ENCODE measurements at regions not wholly inside any gene's neighbourhood (a gene's known extent, or its start where the extent isn't known, plus 50 kb on each side); places are given as distances from the start of the nearest gene placed in this dataset.
"Not testable (repeated sequence)": the region's sequence is repeated elsewhere in the genome, so short reads cannot be mapped to it uniquely, and the experiment has no call there.

DNA sequence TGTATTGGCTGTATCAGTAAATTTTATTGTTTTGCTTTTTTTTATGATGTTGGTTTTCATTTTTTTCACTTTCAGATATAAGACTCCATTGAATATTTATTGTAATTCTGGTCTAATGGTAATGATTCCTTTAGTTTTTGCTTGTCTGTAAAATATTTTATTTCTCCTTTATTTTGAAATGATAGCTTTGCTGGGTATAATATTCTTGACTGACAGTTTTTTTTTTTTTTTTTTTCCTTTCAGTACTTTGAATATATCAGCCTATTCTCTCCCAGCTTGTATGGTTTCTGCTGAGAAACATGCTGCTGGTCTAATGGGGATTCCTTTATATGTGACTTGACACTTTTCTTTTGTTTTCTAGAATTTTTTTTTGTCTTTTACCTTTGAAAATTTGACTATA is 195.1 kb upstream of the SLC38A2 start:
- no peak for DNase-seq

DNA sequence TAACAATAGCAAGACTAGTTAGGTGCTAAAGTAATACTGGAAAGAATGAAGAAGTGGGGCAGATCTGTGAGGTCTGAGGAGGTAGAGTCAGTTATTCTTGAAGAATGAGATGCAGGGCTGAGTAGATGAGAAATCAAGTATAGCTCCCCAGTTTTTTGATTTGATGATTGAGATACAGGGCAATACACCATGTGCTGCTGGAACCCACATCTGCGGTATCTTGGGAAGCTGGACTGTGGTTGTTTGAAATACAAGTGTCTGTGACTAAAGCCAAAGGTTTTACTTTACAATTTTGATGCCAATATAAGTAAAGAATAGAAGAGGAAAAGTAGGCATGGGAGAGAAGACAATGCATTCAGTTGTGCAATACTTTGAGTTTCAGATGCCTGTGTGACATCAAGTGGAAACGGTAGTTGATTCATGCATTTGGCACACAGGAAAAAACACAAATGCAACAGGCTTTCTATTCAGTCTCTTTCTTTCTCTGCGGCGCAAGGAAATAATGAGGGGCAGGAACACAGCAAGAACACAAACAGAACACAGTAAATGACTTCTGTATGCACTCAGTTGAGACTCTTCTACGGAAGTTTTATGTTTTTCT is 190.2 kb upstream of the SLC38A2 start:
- DNase-seq, result peak; percentile 16

DNA sequence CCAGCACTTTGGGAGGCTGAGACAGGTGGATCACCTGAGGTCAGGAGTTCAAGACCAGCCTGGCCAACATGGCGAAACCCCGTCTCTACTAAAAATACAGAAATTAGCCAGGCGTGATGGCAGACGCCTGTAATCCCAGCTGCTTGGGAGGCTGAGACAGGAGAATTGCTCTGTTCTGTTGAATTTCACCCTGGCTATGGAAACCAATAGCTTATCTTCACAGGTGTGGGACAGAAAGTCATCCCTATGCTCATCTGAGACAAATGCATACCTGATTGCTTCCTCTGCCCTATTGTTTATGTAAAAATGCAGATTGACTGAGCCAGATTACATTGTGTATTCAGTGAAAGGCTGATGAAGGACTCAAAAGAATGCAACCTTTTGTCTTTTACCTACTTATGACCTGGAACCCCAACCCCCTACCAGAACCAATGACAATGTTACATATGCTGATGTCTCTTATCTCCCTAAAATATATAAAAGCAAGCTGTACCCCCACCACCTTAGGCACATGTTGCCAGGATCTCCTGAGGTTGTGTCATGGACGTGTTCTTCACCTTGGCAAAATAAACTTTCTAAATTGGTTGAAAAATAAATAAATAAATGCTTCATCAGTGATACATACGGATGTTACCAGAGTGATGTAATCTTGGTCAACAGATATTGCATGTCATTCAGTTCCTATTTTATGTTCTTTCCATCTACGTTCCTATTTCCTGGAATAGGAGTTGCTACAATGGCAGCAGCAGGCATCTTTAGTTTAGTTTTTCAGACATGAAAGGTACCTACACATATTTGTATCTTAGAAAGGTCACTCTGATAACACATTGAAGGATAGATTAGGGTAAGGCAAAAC is 189.4 kb upstream of the SLC38A2 start:
- not testable (repeated sequence) for DNase-seq

DNA sequence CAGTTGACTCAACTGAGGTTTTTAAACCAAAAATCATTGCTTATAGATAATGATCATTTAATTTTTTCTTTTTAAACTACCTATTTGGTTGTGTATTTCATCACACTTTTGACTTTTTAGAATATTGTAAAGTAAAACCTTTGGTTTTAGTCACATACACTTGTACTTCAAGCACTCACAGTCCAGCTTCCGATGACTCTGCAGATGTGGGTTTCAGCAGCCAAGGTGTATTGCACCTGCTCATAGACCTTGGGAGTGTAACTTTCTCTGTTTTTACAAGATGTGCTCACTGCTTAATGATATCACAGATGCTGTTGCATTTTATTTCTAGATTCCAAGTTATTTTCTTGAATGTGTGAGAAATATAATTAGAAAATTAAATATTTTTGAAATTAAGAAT is 188.3 kb upstream of the SLC38A2 start:
- no peak for DNase-seq

DNA sequence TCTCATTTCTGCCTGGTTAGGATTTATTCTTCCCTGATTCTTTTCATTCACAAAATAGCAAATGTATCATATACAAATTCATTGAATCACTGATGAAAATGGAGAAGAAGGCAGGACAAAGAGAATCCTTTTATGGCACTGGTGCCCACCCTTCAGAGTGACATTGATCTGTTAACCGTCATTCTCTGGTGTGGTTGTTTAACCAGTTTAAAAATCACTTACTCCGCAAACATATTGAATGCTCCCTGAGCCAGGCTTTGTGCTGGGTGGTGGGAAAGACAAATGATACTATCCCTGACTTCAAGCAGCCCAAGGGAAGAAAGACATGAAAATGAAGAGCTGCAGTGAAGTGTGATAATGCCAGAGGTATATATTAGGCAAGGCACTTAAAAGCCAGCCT is 187.5 kb upstream of the SLC38A2 start:
- DNase-seq, result peak; percentile 19

DNA sequence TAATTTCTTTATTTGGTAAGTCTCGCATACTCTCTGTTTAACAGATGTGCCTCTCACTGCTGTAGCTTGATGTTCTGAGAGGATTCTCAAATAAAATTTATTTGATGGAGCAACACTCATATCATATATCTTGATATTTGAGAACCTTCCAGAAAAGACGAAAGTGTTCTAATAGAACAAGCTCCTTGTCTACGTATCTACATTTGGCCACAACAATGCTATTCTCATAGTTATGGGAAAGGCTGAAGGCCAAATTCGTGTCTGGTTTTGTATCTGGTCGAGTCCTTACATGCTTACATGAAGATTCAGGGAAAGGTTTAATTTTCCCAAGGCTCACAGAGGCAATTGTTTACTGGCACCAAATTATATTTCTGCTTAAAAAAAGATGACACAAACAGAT is 186.7 kb upstream of the SLC38A2 start:
- DNase-seq, result no peak

DNA sequence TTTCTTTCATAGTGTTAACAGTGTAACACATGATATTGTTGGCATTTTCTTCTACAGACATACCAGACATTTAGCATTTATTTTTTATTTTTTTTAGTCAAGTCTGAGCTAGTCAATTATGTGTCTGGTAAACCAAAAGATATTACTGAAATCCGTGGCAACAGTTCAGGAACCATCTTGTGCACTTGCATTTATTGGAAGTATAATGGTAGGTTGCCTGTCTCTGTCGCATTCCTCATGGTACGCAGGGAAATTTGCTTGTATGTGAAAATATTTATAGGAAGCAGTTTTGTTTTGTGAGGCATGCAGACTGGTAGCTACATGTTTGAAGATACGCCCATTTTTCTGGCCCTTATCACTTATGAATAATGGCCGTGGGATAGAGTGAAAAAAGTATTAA is 186.1 kb upstream of the SLC38A2 start:
- no peak for DNase-seq

DNA sequence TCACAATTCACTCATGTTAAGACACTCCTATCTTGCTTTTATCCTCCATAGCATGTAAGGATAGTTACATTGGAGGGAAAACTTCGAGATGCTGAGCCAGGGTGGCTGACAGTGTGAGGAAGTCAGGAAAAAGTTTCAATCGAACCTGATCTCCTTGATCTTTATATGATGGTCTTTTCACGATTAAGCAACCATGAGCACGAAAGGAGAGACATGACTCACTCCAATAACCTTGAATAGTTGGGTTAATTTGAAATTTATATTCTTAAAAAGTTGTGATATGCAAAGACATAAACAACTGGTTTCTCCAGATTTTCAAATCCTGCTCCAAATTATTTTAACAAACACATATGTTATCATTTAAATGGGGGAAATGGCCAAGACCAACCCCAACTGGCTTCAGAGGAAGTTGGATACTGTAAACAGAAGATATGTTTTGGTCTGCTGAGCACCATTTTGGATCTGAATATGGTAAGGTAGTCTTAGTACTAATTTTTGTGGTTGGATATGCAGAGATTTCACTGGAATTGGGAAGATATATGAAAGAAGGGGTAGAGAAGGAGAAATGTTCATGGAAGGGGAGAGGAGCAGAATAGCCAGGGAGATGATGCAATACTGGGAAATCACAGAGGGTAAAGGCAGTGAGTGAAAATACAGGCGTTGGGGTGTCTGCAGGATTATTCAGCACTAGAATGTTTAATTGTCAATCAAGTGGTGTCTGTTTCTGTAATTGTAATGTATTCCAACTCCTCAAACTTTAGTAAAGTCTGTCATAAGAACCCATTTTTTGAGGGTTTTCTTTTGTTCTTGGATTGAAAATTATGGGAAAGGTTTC is 185.2 kb upstream of the SLC38A2 start:
- DNase-seq, result no peak

DNA sequence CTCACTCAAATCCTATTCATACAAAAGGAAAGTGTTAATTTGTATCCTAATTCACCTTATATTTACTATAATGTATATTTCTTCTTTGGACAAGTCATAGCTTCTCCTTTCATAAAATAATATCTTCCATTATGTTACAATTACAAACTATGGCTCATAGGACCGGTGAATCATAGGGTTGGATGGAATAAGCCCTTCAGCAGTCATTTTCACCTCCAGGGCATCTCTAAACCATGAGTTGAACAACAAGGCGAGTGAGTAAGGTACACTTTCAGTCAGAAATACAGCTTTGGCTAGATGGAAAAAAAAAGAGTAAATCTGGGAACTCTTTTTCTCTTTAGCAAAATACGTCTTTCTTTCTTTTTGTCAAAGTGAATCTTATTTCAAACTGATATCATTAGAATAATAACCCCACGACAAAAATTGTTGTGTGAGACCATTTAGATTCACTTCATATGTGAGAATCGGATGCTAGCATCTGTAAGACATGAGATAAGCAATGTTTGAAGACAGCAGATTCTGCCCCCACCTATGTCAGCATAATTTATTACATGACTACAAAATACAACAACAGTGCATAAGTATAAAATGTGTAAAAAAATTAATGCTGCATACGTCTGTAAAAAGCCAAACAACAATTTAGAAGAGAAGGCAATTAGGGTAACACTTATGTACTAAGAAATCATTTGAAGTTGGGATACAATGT is 184.4 kb upstream of the SLC38A2 start:
- no peak for DNase-seq

DNA sequence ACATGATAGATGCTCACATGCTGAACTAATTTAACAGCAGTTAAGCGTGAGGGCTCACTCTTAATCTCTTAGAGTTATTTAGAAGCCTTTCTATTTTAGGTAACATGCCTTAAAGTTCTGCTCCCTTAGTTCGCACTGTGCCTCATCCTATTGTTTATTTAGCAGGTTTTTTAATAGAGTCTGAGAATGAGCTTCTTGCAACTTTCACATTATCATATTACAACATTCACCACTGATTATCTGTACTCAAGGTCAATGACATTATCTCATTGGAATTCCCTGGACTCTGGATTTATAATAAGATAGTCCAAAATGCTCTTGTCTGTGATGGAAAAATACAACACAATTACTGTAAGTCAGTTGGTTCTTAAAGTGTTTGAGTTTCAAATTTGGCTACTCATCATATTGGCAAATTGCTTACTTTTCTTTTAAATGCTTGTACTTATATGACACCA is 183.6 kb upstream of the SLC38A2 start:
- DNase-seq, result no peak

DNA sequence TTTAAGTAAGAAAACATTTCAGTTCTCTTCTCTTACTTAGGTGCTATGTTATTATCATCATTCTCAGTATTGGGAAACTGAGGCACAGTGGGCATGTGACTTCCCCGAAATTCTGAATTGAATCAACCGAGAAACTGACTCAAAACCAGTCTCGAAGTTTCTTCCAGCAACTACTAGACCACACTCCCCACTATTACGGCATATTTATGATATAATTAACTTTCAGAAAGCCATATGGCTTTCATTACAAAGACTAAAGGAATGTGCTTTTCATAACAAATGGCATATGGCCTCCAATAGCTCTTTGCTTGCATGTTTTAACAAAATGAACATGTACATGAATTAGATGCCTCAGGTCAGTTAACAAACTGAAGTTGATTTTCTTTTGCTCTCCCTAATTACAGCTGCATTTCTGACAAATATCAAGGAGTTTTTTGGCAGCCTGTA is 182.9 kb upstream of the SLC38A2 start:
- no peak for DNase-seq

DNA sequence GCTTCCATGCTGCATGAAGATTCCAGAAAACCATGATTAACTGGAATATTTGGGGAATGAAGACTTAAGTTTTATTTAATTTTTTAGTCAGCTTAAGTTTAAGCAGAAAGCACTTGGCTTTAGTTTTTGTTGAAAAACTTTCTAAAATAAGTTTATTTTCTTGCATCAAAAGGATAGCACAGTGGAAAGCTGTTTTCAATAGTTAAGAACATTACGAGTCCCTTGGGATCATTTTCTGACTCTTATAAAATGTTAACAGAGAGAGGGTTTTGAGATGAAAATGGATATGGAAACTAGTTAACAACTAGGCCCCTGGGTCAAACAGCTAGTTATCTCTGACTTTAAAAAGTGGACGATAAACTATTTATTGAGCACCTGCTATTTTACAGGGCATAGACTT is 181.9 kb upstream of the SLC38A2 start:
- DNase-seq, result no peak

DNA sequence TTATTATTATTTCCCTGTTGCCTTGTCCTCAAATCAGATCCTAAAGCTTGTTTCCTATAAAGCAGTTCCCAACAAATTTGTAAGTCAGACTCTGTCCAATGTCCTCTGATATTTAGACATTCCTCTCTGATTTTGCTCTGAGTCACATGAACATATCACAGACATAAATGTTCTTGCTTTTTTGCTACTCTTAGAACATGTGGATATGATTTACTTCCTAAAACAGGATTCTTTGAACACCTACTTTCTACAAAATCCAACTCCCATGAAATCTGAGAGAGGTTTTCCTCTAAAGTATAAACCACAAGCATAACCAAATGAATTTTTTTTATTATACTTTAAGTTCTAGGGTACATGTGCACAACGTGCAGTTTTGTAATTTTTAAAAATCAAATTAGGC is 181.3 kb upstream of the SLC38A2 start:
- DNase-seq, result no peak

DNA sequence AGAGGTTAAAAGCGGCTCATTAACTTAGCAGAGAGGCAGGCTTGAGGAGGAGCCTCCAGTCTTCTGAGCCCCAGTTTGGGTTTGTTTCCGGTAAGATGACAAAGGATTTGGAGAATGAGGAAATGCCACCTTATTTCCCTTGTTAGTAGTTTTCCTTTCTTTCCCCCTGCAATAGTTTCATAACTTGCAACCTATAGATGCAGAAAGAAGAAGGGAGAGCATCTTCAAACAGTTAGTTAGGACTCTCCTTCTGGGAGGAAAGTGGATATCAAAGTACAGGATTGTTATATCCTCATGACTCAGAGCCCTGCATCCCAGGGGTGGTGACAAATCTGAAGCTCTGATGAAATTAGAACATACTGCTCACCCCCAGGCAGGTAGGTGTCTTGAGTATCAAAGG is 180.7 kb upstream of the SLC38A2 start:
- DNase-seq, result no peak

DNA sequence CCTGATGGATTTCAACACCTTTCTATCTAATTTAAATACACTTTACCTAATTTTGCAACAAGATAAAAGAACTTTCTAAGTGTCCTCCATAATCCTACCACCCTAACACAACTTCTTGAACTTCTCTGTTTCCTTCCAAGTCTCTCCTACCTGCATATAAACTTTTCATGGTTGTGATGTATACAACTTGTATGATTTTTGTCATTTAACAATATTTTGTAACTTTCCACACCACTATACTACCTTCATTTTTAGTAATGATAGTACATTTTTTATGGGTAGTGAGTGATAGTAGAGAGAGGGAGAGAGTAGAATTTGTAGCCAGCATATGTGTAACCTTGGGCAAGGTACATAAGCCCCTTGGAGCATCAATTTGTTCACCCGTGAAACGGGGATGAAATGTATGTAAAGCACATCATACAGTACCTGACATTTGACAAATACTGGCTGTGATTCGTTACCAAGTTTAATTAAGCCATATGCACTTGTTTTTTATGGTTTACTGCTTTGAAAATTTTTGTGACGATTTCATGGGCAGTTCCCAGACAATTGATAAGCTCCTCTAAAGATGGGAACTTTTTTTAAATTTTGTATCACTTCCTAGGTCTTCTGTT is 177.8 kb upstream of the SLC38A2 start:
- DNase-seq, result no peak

DNA sequence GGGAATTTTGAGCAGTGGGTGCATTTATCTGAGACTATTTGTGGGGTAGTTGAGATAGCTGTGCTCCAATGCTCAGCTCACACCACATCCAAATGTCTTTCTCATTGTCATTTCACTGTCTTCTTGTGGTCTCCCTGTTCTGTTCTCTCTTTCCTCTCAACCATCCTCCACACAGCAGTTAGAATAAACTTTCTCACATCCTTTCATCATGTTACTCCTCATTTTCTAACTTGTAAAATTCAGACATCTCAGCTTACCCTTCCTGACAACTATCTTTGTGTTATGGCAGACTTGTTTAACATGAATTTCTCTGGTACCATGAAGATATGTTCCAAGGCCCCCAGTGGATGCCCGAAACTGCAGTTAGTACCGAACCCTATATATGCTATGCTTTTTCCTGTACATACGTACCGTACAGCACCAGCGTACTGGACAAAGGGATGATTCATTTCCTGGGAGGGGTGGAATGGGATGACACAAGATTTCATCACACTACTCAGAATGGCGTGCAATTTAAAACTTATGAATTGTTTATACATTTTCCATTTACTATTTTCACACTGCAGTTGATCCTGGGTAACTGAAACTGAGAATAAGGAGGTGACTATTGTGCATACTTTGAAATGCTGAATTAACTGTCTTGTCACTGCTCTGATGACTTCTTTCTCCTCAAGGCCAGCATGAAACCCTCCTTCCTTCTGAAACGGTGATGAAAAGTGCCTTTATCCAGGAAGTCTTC is 177.1 kb upstream of the SLC38A2 start:
- no peak for DNase-seq

DNA sequence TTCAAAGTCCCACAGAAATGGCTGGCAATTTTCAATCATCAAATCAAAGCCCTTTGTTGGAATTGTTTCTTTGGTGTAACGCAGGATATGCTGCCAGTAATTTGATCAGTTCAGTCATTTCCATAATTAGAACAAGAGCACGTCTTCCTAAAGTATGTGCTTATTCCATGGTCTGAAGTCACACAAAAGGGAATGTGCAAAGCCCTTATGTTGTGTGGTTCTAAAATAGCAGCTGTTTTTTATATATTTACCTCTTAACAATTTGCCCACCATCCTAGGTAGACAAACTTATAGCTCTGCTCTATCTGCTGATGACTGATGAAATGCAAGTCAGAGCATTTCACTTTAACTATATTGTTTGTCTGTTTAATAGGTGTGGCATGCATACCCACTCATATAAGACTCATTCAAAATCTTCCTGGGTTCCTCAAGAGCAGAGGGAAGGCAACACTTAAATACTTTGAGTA is 176.1 kb upstream of the SLC38A2 start:
- no peak for DNase-seq

DNA sequence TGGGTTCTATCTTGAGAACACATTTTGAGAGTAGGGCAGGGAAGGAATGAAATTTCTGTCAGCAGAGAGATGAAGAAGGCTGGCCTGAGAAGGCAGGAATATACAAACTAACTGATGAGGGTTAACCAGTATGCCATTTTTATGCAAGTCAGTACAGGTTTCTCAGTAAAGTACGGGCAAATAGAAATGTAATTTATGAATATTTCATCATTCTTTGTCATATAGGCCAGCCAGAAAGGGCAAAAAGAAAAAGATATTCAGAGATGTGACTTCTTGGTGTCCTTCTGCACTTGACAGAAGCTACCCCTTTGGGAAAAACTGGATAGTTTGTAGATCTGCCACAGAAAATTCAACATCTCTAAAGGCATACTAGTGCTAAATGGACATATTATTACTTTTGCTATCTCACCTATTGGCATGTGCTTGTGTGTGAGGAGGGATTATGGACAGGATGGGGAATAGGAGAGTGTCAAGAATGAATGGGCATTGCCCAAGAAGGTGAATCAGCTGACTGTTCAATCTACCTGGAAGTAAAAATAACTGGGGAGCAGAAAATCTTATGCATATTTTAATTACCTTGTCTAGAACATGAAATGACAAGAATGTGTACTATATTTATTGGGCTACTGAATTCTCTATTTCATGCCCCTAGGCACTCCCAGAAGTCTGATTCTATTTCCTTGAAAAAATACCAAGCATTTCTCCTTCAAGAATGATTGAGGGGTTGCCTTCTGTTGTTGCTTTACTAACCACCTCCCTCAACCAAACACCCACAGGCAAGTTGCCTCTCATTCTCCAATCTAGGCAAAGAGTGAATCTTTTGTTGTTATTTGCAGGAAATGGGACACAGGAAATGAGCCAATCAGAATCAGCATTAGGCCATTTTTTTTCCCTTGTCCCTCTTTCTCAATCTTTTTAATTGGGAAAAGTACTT is 175.1 kb upstream of the SLC38A2 start:
- DNase-seq, result no peak

DNA sequence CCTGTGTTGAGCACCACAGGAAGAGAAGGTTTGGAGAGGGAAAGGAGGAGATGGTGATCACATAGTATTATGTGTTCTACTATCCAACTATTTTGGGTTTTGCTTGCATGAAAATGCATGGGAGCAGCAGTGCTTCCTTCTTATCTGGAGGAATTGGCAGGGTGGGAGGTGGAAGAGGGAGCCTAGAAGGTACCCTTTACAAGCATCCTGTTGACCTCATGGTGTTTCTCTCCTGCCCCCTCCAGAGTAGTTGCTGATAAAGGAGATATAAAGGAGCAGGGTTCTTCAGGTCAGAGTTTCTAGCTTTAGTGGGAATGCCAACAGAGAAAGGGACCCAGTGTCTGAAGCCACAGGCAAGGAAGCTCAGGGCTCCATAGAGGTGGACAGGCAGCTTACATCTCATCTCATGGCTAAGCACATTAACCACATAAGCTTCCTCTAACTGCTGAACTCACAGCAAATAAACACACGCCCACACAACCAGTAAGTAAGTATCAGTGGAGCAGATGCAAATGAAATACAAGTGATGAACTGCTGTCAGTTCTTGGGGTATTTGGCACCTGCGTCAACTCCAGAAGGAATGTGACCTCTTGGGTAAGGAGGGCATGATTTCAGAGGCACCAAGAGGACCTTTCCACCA is 174.2 kb upstream of the SLC38A2 start:
- no peak for DNase-seq

DNA sequence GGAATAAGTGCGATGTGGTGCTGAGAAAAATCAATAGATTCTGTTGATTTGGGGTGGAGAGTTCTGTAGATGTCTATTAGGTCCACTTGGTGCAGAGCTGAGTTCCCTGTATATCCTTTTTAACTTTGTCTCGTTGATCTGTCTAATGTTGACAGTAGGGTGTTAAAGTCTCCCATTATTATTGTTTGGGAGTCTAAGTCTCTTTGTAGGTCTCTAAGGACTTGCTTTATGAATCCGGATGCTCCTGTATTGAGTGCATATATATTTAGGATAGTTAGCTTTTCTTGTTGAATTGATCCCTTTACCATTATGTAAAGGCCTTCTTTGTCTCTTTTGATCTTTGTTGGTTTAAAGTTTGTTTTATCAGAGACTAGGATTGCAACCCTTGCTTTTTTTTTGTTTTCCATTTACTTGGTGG is 170.8 kb upstream of the SLC38A2 start:
- DNase-seq, result not testable (repeated sequence)

All from NCI-H510A treated with DMSO at 0.1 percent for 48 hours (cell line).